Prostate gland (tissue), 2 donors: ENCODE measurements at regions not wholly inside any gene's neighbourhood (a gene's known extent, or its start where the extent isn't known, plus 50 kb on each side); places are given as distances from the start of the nearest gene placed in this dataset.

Experiments used
- DNase-seq: peaks from one replicate; pipeline ENCODE4 v3.0.0-alpha.2; 2019; ENCODE audit warnings: low spot score
- H3K27ac ChIP-seq, 2 donors: fragments of 200-600 bp; sonication (generic); 2 replicates each; pipeline ENCODE4 v1.5.1; 2017 to 2019
- H3K27me3 ChIP-seq: fragments of 200-600 bp; sonication (generic); replicated peaks from 2 replicates; pipeline ENCODE4 v1.5.1; 2019; ENCODE audit not compliant: insufficient read depth
- H3K36me3 ChIP-seq, 2 donors: fragments of 200-600 bp; sonication (generic); 1 replicate in 1 of 2; 2 replicates in 1 of 2; pipeline versions ENCODE4 v1.5.1 to v1.8.1; 2017 to 2019
- H3K4me1 ChIP-seq: fragments of 200-600 bp; sonication (generic); replicated peaks from 2 replicates; pipeline ENCODE4 v1.5.1; 2019
- H3K4me3 ChIP-seq, 2 donors: fragments of 200-600 bp; sonication (generic); 2 replicates each; pipeline ENCODE4 v1.5.1; 2017 to 2019
- H3K9me3 ChIP-seq: fragments of 200-600 bp; sonication (generic); 2 replicates; pipeline ENCODE4 v1.5.1; 2017
- CTCF ChIP-seq, 4 experiments: fragments of 200-600 bp in 2 of 4; fragments of 450-650 bp in 2 of 4; sonication (generic) in 2 of 4; IDR thresholded peaks; 1 replicate in 3 of 4; 2 replicates in 1 of 4; pipeline ENCODE4 v1.5.1; 2016 to 2019; ENCODE audit warnings: antibody characterized with exemption in 4 of 4, mild to moderate bottlenecking in 2 of 4, moderate library complexity in 2 of 4
- POLR2A ChIP-seq: fragments of 450-650 bp; IDR thresholded peaks from one replicate; pipeline ENCODE4 v1.6.1; 2016; ENCODE audit warnings: antibody characterized with exemption, mild to moderate bottlenecking
- POLR2AphosphoS5 ChIP-seq: sonication (generic); formaldehyde crosslinking; IDR thresholded peaks from one replicate; pipeline ENCODE4 v1.6.1; 2017; ENCODE audit warnings: antibody characterized with exemption
- WGBS: methylation state at CpG from one replicate; pipeline ENCODE4 v1.1.5; 2018; 5-methylcytosine and 5-hydroxymethylcytosine counted together
- intact Hi-C: fragments of 100-400 bp; cut with DNase I; formaldehyde crosslinking; loops from one replicate; pipeline ENCODE4 v1.14.2; 2022

DNA sequence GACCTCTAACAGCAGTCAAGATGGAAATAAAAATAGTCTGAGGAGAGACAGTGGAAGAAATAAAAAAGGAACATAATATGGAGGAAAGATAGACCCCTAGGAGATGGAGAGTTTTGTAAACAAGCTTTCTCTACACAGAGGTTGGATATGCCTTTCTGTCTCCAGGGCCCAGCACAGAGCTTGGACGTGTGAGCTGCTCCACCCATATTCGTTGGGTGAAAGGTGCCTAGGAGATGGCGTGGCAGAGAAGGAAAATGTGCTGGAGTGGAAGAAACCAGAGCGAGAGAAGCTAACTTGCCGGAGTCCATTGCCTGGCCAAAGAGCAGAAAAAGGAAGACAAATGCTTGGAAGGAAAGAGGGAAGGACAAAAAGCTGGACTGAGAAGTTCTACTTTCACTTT lies 78.3 kb upstream of the LMO4 start:
- intact Hi-C loops, result no loop called here

GRCh38 chr1:87252406-87252805 lies 76.3 kb upstream of the LMO4 start:
- no peak for DNase-seq
- no peaks in the 10 kb centered on the region for H3K36me3 ChIP-seq
- TF ChIP-seq POLR2A, result no peak
- no peak for TF ChIP-seq POLR2AphosphoS5
- no peak for TF ChIP-seq CTCF (IDR thresholded peaks at IDR 0.05)
- intact Hi-C loops, result no loop called here
- no peaks in the 10 kb centered on the region for H3K9me3 ChIP-seq
- no peaks in the 10 kb centered on the region for H3K27me3 ChIP-seq
- H3K27ac ChIP-seq, result no peak overlapping the region
- no peak overlapping the region for H3K4me3 ChIP-seq
- 78% methylated on average over 2 of the region's 2 CpGs for WGBS
- no peaks in the 10 kb centered on the region for H3K4me1 ChIP-seq

More for the DNA sequence above, 78.3 kb upstream of the LMO4 start:
- WGBS, result 83% methylated on average over 5 of the region's 5 CpGs
- DNase-seq, result no peak
- no peak for TF ChIP-seq POLR2A
- no peak for TF ChIP-seq POLR2AphosphoS5
- no peak for TF ChIP-seq CTCF (IDR thresholded peaks at IDR 0.05)
- no peaks in the 10 kb centered on the region for H3K27me3 ChIP-seq
- no peak overlapping the region for H3K4me3 ChIP-seq
- H3K27ac ChIP-seq, result no peak overlapping the region
- no peaks in the 10 kb centered on the region for H3K9me3 ChIP-seq
- H3K4me1 ChIP-seq, result no peaks in the 10 kb centered on the region
- H3K36me3 ChIP-seq, result no peaks in the 10 kb centered on the region

- H3K36me3 ChIP-seq, result no peaks in the 10 kb centered on the region
- no peak overlapping the region for H3K4me3 ChIP-seq
- 90% methylated on average over 3 of the region's 3 CpGs for WGBS
- H3K27me3 ChIP-seq, result no peaks in the 10 kb centered on the region
- H3K27ac ChIP-seq, result no peak overlapping the region
- no peak for DNase-seq
- TF ChIP-seq POLR2AphosphoS5 (no peak), POLR2A (no peak), CTCF (IDR thresholded peaks at IDR 0.05) (no peak)
- intact Hi-C loops, result no loop called here
- no peaks in the 10 kb centered on the region for H3K9me3 ChIP-seq
- H3K4me1 ChIP-seq, result no peaks in the 10 kb centered on the region
Observed at GRCh38 chr1:87262688-87263087, 66.0 kb upstream of the LMO4 start.

- no peak for DNase-seq
- intact Hi-C loops, result no loop called here
- Histone ChIP-seq H3K9me3 (no peaks in the 10 kb centered on the region), H3K4me1 (no peaks in the 10 kb centered on the region), H3K4me3 (no peak overlapping the region), H3K27me3 (no peaks in the 10 kb centered on the region), H3K36me3 (no peaks in the 10 kb centered on the region), H3K27ac (no peak overlapping the region)
- TF ChIP-seq CTCF (IDR thresholded peaks at IDR 0.05), result no peak
- no peak for TF ChIP-seq POLR2A
- TF ChIP-seq POLR2AphosphoS5, result no peak
- 91% methylated on average over 2 of the region's 2 CpGs for WGBS
Observed at GRCh38 chr1:87263281-87263680, 65.4 kb upstream of the LMO4 start.

DNA sequence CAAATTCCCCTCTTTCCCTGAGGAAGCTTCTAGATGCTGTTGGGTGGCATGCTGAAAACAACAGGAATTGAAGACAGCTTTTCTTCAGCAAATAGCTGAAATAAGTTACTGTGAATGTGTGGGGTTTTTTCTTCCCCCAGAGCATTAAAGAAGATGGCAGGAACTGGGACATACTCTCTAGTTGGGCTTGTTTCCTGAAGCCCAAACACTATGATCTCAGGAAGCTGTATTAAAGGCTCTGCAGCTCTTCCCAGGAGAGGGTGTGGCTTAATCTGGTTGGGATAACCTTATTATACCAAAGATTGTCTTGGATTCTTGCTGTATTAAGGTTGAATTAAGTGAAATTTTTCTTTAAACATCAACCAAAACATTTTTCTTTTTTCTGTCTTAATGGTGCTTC lies 64.9 kb upstream of the LMO4 start:
- Histone ChIP-seq H3K4me3 (no peak overlapping the region), H3K36me3 (no peaks in the 10 kb centered on the region), H3K9me3 (no peaks in the 10 kb centered on the region), H3K27me3 (no peaks in the 10 kb centered on the region), H3K4me1 (no peaks in the 10 kb centered on the region), H3K27ac (no peak overlapping the region)
- intact Hi-C loops, result no loop called here
- DNase-seq, result no peak
- TF ChIP-seq POLR2AphosphoS5, result no peak
- no peak for TF ChIP-seq CTCF (IDR thresholded peaks at IDR 0.05)
- no peak for TF ChIP-seq POLR2A
